Omental fat pad (tissue), 3 donors: ENCODE measurements at regions not wholly inside any gene's neighbourhood (a gene's known extent, or its start where the extent isn't known, plus 50 kb on each side); places are given as distances from the start of the nearest gene placed in this dataset.

Experiments
- ATAC-seq: fragments of 150-250 bp; one replicate; pipeline ENCODE4 v1.9.1; 2016; ENCODE audit warnings: mild to moderate bottlenecking, moderate library complexity; ENCODE audit not compliant: low FRiP score
- DNase-seq: peaks from one replicate; pipeline ENCODE4 v3.0.0-alpha.2; 2019; ENCODE audit warnings: low spot score
- TF ChIP-seq, protein P1 (sequence below), 3 donors: fragments of 450-650 bp; IDR thresholded peaks; one replicate each; pipeline ENCODE4 v1.5.1; 2016 to 2017; ENCODE audit warnings: antibody characterized with exemption in 3 of 3, mild to moderate bottlenecking in 3 of 3, moderate library complexity in 2 of 3

- DNase-seq (no peak), ATAC-seq (peak; percentile 32)
- TF ChIP-seq, protein P1, sequence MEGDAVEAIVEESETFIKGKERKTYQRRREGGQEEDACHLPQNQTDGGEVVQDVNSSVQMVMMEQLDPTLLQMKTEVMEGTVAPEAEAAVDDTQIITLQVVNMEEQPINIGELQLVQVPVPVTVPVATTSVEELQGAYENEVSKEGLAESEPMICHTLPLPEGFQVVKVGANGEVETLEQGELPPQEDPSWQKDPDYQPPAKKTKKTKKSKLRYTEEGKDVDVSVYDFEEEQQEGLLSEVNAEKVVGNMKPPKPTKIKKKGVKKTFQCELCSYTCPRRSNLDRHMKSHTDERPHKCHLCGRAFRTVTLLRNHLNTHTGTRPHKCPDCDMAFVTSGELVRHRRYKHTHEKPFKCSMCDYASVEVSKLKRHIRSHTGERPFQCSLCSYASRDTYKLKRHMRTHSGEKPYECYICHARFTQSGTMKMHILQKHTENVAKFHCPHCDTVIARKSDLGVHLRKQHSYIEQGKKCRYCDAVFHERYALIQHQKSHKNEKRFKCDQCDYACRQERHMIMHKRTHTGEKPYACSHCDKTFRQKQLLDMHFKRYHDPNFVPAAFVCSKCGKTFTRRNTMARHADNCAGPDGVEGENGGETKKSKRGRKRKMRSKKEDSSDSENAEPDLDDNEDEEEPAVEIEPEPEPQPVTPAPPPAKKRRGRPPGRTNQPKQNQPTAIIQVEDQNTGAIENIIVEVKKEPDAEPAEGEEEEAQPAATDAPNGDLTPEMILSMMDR (IDR thresholded peaks at IDR 0.05): no peak
Observed at GRCh38 chr10:3570855-3571266, 214.1 kb downstream of the KLF6 start.

DNA sequence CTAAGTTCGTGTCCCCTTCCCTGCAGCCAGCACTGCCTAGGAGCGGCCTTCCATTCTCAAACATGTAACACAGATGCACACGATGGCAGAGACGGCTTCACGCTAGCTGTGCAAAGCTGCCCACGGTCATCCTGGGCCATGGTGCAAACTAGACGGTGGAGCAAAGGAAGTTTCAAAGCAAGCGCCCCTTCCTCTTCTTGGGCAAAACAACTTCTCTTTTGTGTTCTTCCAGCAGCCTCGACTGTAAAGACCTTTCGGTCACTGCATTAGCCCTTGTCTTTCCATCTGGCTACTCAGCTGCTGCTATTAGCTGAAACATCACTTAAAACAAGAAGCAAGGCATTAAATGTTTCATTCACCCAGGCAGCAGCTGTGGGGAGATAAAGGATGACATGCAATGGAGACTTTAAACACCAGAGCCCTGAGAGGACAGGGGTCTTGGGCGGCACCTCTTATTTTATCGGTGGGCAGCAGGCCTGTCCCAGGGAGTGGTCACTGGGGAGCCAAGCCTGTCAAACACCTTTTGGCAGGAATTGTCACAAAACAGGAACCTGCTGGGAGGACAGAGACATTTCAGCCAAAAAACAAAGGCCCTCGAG is 214.8 kb downstream of the KLF6 start:
- ATAC-seq (no peak), DNase-seq (no peak)
- TF ChIP-seq, protein P1 (IDR thresholded peaks at IDR 0.05): no peak

DNA sequence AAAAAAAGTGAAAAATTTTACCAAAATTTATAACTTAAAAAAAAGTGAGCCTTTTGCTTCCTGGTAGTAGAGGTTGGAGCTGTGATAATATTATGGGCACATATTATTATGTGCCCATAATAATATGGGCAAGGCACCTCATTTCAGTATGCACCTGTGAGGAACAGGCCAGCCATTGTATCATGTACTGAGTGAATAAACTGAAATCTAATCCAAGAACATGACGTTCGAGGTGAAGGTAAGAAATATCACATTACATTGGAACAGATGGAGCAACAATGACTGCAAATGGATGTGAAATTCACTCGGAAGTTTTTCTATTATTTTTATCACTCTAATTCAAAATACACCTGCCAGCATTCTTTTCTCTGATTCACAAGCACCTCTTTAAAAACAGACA is 216.0 kb downstream of the KLF6 start:
- no peak for ATAC-seq
- DNase-seq: no peak
- TF ChIP-seq, protein P1 (IDR thresholded peaks at IDR 0.05): no peak

DNA sequence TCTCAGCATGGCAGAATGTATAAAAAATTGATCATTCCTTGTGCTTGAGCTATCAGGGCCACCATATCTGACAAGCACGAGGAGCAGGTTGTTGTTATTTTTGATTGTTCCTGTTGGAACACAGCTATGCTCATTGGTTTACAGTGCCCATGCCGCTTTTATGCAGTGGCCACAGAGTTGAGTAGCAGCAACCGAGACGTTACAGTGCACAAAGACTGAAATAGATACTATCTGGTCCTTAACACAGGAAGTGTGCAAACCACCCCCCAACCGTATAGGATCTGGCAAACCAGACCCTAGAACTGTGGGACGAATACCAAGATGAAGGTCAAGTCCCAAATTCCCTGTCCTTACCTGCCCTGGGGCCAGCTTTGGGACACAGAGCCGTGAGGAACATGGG is 216.6 kb downstream of the KLF6 start:
- DNase-seq (no peak), ATAC-seq (no peak)
- TF ChIP-seq, protein P1 (IDR thresholded peaks at IDR 0.05): no peak

- DNase-seq: no peak
- TF ChIP-seq, protein P1 (IDR thresholded peaks at IDR 0.05): no peak
- no peak for ATAC-seq
Observed at GRCh38 chr10:3567291-3567963, 217.6 kb downstream of the KLF6 start.

DNA sequence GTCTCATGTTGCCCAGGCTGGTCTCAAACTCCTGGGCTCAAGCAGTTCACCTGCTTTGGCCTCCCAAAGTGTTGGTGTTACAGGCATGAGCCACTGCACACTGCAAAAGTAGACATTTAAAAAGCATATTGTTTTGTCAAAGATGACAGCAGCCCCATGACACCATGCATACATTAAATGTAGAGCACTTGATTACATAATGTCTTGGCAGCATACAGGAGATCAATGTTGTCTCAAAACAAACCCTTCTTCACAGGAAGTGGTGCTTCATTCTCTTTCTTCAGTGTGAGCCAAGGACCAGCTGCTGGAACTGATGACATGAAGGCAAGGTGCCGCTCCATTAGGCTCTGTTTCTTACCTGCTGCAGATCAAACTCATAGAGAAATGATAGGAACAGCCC is 218.4 kb downstream of the KLF6 start:
- ATAC-seq (no peak), DNase-seq (no peak)

More for the DNA sequence above, 218.4 kb downstream of the KLF6 start:
- TF ChIP-seq, protein P1 (IDR thresholded peaks at IDR 0.05): no peak
